ENCODE measurements at regions not wholly inside any gene's neighbourhood (a gene's known extent, or its start where the extent isn't known, plus 50 kb on each side); places are given as distances from the start of the nearest gene placed in this dataset.

- TF ChIP-seq CTCF (IDR thresholded peaks at IDR 0.05) (no peak), POLR2A (IDR thresholded peaks at IDR 0.05; ENCODE audit: low read depth) (no peak), POLR2AphosphoS5 (IDR thresholded peaks at IDR 0.05) (no peak)
Measured at GRCh38 chr7:41567031-41567730, 135.7 kb downstream of the INHBA start.
